ENCODE measurements at regions not wholly inside any gene's neighbourhood (a gene's known extent, or its start where the extent isn't known, plus 50 kb on each side); places are given as distances from the start of the nearest gene placed in this dataset.

DNA sequence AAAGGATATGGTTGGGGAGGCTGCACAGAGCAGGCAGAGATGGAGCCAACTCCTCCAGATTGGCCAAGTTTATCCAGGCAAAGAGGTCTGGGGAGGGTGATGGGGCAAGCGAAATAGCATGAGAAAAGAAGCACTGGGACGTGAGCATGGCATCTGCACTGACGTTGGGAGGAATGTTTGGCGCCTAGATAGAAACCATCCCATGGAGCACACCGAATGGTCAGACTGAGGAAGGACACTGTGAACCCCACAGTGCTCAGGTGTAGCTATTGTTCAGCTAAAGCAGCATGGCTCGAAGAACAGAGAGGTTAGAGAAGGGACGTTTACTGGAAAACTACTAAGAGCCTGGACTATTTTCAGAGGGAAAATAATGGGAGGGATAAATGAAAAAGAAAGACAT is 387.1 kb downstream of the EMP1 start:
- no peak for FAIRE-seq
- Histone ChIP-seq H3K36me3 (ENCODE audit: control insufficient read depth in 2 of 3, insufficient read depth in 3 of 3, low read length in 3 of 3) (no peaks in the 10 kb centered on the region), H3K4me3 (ENCODE audit: low read length in 3 of 3) (no peak overlapping the region), H3K27me3 (ENCODE audit: control insufficient read depth, insufficient read depth, low read length) (no peaks in the 10 kb centered on the region), H3K9ac (ENCODE audit: low read length in 3 of 3) (no peak overlapping the region), H3K9me3 (ENCODE audit: control insufficient read depth in 2 of 3, insufficient read depth in 1 of 3, low read length in 3 of 3) (no peaks in the 10 kb centered on the region), H3K27ac (ENCODE audit: low read depth in 2 of 2, low read length in 2 of 2) (no peak overlapping the region), H3K4me1 (ENCODE audit: control insufficient read depth in 2 of 3, insufficient read depth in 2 of 3, low read depth in 1 of 3, low read length in 3 of 3) (no peaks in the 10 kb centered on the region)
- TF ChIP-seq, protein P1, sequence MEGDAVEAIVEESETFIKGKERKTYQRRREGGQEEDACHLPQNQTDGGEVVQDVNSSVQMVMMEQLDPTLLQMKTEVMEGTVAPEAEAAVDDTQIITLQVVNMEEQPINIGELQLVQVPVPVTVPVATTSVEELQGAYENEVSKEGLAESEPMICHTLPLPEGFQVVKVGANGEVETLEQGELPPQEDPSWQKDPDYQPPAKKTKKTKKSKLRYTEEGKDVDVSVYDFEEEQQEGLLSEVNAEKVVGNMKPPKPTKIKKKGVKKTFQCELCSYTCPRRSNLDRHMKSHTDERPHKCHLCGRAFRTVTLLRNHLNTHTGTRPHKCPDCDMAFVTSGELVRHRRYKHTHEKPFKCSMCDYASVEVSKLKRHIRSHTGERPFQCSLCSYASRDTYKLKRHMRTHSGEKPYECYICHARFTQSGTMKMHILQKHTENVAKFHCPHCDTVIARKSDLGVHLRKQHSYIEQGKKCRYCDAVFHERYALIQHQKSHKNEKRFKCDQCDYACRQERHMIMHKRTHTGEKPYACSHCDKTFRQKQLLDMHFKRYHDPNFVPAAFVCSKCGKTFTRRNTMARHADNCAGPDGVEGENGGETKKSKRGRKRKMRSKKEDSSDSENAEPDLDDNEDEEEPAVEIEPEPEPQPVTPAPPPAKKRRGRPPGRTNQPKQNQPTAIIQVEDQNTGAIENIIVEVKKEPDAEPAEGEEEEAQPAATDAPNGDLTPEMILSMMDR (IDR thresholded peaks at IDR 0.05; ENCODE audit: borderline replicate concordance, extremely low read depth, insufficient read depth): no peak
- intact Hi-C loops (cut with DNase I): no loop called here
- DNase-seq: no peak

GRCh38 chr12:13582421-13582820 is 385.9 kb downstream of the EMP1 start:
- Histone ChIP-seq H3K36me3 (ENCODE audit: control insufficient read depth in 2 of 3, insufficient read depth in 3 of 3, low read length in 3 of 3) (no peaks in the 10 kb centered on the region), H3K4me1 (ENCODE audit: control insufficient read depth in 2 of 3, insufficient read depth in 2 of 3, low read depth in 1 of 3, low read length in 3 of 3) (no peaks in the 10 kb centered on the region), H3K9ac (ENCODE audit: low read length in 3 of 3) (no peak overlapping the region), H3K27me3 (ENCODE audit: control insufficient read depth, insufficient read depth, low read length) (no peaks in the 10 kb centered on the region), H3K27ac (ENCODE audit: low read depth in 2 of 2, low read length in 2 of 2) (no peak overlapping the region), H3K4me3 (ENCODE audit: low read length in 3 of 3) (no peak overlapping the region), H3K9me3 (ENCODE audit: control insufficient read depth in 2 of 3, insufficient read depth in 1 of 3, low read length in 3 of 3) (no peaks in the 10 kb centered on the region)
- intact Hi-C loops (cut with DNase I): no loop called here
- no peak for DNase-seq
- TF ChIP-seq, protein P1 (IDR thresholded peaks at IDR 0.05; ENCODE audit: borderline replicate concordance, extremely low read depth, insufficient read depth): no peak
- no peak for FAIRE-seq

GRCh38 chr12:13581031-13581430 is 384.5 kb downstream of the EMP1 start:
- FAIRE-seq: no peak
- intact Hi-C loops (cut with DNase I): no loop called here
- H3K4me1 ChIP-seq (ENCODE audit: control insufficient read depth in 2 of 3, insufficient read depth in 2 of 3, low read depth in 1 of 3, low read length in 3 of 3): no peaks in the 10 kb centered on the region
- no peaks in the 10 kb centered on the region for H3K9me3 ChIP-seq (ENCODE audit: control insufficient read depth in 2 of 3, insufficient read depth in 1 of 3, low read length in 3 of 3)
- no peak overlapping the region for H3K9ac ChIP-seq (ENCODE audit: low read length in 3 of 3)
- TF ChIP-seq, protein P1 (IDR thresholded peaks at IDR 0.05; ENCODE audit: borderline replicate concordance, extremely low read depth, insufficient read depth): no peak
- no peak for DNase-seq
- no peaks in the 10 kb centered on the region for H3K36me3 ChIP-seq (ENCODE audit: control insufficient read depth in 2 of 3, insufficient read depth in 3 of 3, low read length in 3 of 3)
- H3K27ac ChIP-seq (ENCODE audit: low read depth in 2 of 2, low read length in 2 of 2): no peak overlapping the region
- no peaks in the 10 kb centered on the region for H3K27me3 ChIP-seq (ENCODE audit: control insufficient read depth, insufficient read depth, low read length)
- H3K4me3 ChIP-seq (ENCODE audit: low read length in 3 of 3): no peak overlapping the region

GRCh38 chr12:13580206-13580605 is 383.7 kb downstream of the EMP1 start:
- Histone ChIP-seq H3K27me3 (ENCODE audit: control insufficient read depth, insufficient read depth, low read length) (no peaks in the 10 kb centered on the region), H3K9me3 (ENCODE audit: control insufficient read depth in 2 of 3, insufficient read depth in 1 of 3, low read length in 3 of 3) (no peaks in the 10 kb centered on the region), H3K4me1 (ENCODE audit: control insufficient read depth in 2 of 3, insufficient read depth in 2 of 3, low read depth in 1 of 3, low read length in 3 of 3) (no peaks in the 10 kb centered on the region), H3K36me3 (ENCODE audit: control insufficient read depth in 2 of 3, insufficient read depth in 3 of 3, low read length in 3 of 3) (no peaks in the 10 kb centered on the region), H3K27ac (ENCODE audit: low read depth in 2 of 2, low read length in 2 of 2) (no peak overlapping the region), H3K4me3 (ENCODE audit: low read length in 3 of 3) (no peak overlapping the region), H3K9ac (ENCODE audit: low read length in 3 of 3) (no peak overlapping the region)
- no peak for DNase-seq
- TF ChIP-seq, protein P1 (IDR thresholded peaks at IDR 0.05; ENCODE audit: borderline replicate concordance, extremely low read depth, insufficient read depth): no peak
- intact Hi-C loops (cut with DNase I): no loop called here
- no peak for FAIRE-seq
